AG08396 (cell line): ENCODE measurements at regions not wholly inside any gene's neighbourhood (a gene's known extent, or its start where the extent isn't known, plus 50 kb on each side); places are given as distances from the start of the nearest gene placed in this dataset.
"Not testable (repeated sequence)": the region's sequence is repeated elsewhere in the genome, so short reads cannot be mapped to it uniquely, and the experiment has no call there.

ENCODE experiments used
- DNase-seq: peaks from one replicate; pipeline ENCODE4 v3.0.0; 2012; ENCODE audit warnings: low spot score, mixed read lengths

DNA sequence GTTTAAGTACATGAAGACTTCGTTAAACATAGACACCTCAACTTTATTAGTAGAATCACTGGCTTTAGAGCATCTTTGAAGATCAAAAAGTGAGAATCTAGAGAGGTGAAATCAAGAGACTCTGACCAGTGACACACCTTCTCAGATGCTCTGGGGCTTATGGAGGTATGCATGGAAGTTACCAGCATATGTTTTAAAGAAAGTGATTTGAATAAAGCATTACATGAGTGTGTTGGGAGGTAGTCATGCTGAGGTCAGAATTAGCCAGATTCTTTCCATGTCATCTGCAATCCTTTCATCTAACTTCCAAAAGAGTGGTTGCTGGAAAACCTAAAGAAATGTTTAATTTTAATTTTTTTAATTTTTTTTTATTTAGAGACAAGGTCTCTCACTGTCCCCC is 658.0 kb upstream of the GOLIM4 start:
- no peak for DNase-seq

DNA sequence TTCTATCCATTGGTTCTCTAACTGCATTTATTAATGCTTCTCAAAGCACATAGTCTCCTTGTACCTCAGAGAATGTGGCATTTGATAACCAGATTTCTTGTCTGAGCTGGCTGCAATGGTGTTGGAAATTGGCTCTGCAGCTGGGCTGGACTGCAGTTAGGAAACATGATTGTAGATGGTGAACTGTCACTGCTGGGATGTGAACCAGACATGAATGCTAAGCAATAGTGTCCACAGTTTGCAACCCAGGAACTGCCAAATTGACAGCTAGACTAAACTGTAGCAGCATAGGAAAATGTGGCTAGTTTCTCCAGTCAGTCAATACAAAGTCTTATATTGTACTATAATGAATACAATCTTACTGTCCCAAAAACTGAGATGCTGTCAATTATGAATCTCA is 656.6 kb upstream of the GOLIM4 start:
- DNase-seq: no peak

DNA sequence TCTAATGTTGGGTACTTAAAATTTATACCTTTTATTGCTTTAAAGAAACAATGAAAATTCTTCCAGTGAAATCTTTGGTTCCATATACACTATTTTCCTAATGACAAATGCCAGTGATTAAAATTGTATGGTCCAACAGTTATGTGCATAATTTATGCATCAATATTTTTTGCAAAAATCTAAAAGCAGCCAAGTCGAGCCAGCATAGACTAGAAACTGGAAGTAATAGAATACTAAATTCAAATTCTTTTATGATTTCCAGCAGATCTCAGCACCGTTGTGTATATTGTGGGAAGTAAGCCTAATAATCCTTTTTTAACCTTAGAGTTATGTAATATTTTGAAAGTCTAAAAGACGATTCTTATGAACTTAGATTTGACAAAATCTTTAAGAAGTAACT is 652.0 kb upstream of the GOLIM4 start:
- DNase-seq: no peak

DNA sequence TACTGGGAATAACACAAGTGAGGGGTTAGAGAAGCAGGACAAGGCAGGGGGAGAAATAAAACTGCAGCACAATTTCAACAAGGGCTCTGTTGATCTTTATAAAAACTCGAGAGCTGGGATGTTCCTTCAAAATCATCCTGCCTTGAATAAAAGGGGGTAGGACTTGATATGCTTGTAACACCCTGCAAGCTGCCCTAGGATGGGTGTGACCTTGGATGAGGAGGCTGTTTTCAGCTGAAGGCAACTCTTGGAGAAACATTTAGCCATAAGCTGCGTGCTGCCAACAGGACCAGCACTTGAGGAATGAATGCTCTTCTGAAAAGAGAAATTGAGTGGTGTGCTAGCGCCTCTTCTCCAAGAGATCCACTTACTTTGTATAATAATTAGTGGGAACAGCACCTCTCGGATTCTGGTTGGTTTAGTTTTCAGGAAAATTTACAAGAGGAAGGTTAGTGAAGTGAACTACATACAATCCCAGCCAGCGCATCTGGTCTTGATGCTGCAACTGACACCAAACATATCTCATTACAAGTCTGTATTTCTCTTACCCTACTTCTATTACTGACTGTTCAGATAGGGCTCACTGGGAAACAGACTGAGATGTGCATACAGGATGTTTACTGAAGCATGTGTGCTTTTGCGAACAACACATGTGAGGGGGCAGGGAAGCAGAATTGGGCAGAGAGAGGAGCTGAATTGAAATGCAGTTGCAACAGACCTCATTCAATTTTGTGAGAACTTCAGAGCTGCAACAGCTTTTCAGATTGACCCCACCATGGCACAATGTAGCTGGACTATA is 643.0 kb upstream of the GOLIM4 start:
- DNase-seq: no peak

DNA sequence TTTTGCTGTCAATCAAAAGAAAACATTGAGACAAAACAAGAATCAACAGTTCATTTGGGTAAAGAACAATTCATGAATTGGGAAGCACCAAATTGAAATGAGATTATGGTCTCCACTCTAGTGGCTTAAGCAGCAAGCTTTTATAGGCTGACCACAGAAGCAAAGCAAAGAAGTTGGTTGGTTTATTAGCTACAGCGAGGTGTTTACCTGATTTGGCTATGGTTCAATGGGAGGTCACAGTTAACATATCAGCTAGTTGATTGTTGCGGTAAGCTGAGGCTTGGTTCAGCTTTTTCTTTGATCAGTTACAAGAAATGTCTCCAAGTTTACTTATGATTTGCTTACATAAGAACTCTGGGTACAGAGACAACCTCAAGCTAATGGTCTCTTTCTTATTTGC is 640.5 kb upstream of the GOLIM4 start:
- no peak for DNase-seq

DNA sequence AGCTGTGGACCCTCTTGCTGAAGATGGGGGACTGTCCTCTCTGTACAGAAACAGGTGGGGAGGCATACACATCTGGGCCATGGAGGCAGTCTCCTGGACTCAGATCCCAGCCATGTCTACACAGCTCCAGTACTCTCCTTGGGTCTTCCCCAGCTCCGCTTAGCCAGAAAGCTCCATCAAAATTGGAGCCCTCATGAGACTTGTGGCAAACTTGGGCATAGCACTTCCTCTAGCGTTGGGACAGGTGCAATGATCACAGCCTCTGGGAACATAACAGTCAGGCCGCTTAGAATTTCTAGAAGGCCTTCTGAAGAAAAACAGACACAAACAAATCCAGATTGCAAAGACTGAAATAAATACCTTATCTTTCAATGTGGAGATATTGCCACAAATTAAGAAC is 634.3 kb upstream of the GOLIM4 start:
- DNase-seq: no peak

DNA sequence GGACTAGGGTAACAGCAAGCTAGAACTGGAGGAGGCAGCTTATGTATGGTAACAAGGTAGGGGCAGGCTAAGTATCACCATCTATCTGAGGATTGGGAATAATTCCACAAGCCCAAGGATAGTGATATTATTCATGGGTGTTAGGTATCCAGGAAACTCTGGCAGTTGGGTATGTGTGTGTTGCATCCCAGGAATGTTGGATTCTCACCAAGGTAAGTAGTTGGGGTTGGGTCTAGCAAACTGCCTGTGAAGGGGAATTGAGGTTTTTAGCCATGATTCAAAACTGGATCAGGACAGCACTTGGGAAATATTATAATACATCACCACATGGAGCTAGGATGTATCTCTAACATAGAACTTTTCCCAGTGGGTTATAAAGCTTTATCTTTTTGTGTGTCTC is 626.4 kb upstream of the GOLIM4 start:
- no peak for DNase-seq

DNA sequence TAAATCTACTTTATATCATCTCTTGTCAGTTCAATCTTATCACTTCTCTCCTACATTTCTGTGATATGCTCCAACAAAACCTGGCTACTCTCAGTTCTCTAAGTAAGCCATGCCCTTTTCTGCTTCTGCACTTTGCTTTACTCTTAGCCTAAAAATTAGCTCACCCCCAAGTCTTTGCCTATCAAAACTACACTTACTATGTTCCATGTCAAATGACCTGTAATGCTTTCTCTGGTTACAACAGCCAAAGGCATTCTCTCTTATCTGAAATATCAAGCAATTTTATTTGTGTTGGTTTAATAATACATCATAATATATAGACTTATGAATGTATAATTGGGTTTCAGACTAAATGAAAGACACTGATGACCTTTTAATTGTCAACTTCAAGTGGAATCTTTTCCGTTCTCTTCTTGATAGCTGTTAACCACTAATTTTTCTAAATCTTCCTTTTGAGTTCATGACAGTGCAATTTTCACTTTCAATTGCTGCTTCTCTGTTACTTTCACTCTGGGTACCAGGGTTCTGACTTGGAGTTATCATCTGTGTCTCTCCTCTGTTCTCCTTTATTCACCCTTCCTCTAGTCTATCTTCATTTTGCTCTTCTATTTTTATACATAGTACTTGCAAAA is 619.0 kb upstream of the GOLIM4 start:
- no peak for DNase-seq

DNA sequence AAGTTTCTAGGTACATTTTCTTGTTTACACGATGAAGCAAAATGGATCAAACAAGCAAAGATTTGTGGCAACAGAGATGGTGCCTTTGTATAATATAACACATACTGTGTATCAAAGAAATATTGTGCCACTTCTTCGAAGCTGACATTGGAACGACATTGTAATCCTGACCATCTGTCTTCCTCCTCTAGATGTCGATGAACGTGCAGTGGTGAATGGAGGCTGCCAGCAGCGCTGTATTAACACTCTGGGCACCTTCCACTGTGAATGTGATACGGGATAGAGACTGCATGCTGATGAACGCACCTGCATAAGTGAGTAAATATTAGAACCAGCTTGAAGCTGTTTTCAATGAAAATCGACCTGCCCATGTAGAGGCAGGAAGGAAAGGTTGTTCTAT is 613.3 kb upstream of the GOLIM4 start:
- DNase-seq: no peak

DNA sequence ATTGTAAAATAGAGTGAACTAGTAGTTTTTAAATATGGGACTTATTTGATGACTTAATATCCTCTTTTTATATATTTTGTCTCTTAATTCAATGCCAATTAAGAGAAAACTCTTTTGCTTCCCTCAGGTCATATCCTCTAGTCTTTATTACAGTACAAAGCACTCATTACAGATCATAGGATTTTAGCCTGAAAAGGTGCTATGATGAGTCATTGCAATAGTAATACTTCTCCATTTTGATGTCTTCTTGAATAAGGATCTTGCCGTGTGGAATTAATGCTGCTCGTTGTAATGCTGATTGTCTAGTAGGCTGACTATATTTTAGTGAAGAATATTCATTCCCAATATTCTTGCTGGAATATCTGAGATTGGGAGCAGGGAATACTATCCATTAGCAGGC is 612.2 kb upstream of the GOLIM4 start:
- no peak for DNase-seq

DNA sequence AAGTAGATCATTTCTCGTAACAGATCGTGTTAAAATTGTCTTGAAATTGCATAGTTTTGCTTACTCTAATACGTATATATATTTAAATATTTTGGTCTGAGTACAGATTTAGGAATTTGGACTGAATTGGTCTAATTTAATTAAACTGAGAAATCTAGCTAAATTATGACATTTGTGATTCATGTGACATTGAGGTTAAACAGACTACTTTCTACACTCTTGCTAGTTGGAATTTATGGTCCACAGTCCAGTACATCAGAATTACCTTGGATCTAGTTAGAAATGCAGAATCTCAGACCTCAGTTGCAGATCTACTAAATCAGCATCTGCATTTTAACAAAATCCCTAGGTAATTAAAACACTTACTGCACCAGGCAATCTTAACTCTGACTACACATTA is 609.7 kb upstream of the GOLIM4 start:
- no peak for DNase-seq

DNA sequence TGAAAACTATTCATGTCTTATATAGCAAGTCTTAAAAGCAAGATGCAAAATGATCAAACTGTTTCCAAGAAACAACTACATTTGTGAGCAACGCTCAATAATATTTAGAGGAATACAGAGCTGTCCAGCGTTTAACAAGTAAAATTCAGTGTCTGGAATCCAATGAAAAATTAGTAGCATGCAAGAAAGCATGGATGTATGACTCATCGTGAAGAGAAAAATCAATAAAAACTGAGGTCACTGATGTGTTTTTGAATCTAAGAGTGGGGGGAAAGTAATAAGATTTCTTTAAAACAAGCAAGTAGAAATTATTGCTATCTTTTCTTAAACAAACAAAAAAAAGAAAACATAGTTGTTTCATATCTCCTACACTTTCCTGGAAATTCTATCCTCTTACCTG is 600.3 kb upstream of the GOLIM4 start:
- no peak for DNase-seq

DNA sequence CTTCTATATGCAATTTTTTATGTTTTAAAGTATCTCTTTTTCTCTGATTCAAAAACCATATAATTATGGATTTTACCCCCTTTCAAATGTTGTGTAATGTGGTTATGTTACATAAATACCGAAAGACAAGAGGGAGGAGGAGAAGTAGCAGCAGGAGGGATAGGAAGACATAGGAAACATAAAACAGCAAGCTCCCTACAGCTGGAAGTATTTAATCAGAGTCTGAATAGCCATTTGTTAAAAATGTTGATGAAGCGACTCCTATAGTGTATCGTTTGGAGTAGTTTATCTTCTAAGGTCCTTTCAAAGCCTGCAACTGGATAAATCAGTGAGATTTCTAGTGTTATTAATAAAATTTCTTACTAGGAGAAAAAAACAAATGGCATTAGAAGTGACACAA is 598.1 kb upstream of the GOLIM4 start:
- no peak for DNase-seq

DNA sequence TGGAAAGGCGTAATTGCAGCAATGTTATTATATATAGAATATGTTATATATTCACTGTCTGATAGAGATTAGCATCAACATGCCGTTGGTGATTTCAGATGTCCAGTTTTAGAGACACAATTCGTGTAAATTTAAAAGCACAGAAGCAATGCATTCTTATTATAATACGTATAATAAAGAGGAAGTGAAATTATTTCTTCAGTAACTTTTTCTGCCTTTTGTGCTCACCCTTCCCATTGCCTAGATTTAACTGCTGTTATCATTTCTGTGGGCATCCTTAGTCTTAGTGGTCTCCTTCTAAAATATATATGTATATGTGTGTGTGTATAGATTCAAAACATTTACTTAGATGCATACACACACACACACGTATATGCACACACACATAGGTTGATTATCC is 592.5 kb upstream of the GOLIM4 start:
- DNase-seq: no peak

DNA sequence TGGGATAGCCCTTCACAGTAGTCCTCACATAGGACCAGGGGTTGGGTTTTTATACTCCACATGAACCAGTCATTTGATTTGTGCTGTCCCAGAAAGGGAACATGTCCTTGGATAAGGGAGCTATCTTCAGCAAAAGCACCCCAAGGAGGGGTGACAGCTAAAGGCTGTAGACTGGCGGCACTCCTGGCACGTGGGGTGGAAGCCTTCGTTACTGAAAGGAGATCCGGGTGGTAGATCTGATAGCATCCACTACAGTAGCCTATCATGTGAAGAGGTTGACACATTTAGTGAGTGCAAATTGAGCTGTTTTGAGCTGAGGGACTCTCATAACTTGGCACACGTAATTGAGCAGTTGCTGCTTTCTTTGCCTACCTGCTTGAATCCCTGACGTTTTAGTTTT is 588.8 kb upstream of the GOLIM4 start:
- no peak for DNase-seq

DNA sequence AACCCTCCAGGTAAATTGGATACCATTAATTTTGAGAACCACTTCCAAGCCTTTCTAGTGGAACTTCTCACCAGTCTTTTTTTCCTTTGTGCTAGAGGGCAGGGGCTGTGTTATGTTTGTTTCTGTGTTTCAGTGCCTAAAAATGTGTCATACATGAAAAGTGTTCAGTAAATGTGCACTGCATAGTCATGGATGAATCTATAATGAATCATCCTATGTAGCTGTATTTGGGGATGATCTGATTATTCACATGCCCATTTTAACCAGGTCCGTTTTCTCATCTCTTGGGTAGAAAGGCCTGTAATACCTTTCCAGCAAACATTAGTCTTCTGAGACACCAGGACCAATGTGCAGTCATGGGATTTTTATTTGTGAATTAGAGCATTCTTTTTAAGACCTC is 583.0 kb upstream of the GOLIM4 start:
- no peak for DNase-seq

DNA sequence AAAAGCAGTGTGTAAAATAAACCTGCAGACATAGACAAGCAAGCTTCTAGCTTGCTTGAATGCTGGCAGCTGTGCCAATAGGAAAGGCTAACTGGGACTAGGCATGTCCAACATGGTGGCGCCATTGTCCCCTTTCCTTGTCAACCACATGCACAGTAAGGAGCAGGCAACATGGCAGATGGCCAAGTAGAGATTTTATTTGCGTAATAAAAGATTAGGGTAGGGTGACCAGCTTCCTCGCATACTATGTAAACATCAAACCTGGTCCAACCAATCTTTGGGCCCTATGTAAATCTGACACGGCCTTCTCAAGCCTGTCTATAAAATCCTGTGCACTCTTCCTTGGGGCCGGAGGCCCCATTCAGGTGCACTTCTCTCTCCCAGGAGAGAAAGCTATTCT is 575.4 kb upstream of the GOLIM4 start:
- DNase-seq: no peak

DNA sequence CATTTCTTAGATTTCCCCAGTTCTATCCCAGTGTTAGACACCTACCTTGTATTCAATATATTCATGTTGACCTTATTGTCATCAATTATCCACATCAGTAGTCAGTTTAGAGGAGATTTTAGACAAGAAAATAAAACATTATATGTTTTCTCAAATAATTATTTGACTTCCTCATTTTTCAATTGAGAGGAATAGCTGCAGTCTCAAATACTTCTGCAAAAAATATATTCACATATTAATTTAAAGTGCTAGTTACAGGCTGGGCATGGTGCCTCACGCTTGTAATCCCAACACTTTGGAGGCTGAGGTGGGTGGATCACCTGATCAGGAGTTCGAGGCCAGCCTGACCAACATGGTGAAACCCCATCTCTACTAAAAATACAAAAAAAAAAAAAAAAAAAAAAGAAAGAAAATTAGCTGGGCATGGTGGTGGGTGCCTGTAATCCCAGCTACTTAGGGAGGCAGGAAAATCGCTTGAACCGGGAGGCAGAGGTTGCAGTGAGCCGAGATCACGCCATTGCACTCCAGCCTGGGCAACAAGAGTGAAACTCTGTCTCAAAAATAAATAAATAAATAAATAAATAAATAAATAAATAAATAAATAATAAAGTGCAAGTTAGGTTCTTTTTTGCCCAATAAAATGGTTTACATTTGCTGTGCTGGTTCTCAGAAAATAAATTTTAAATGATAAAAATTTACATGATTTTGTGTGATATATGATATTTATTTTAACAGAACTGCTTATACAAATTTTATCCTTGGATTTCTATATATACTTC is 565.3 kb upstream of the GOLIM4 start:
- not testable (repeated sequence) for DNase-seq

DNA sequence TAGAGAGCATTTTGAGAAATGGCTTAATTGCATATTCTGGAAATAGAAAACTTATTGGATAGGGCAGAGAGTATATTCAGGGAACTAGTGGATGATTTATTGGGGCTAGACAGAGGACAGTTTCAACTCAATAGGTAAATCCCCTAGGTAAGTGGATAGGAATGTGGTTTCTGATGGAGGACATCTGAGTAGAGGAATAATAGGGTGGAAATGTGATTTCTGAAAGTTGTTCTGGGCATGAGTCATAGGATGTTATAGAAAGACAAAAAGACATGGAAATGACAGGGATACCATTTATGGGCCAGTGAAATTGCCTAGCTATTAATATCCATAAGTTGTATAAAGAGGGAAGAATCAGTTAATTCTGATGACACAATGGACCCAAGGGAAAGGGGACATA is 563.3 kb upstream of the GOLIM4 start:
- DNase-seq: no peak

DNA sequence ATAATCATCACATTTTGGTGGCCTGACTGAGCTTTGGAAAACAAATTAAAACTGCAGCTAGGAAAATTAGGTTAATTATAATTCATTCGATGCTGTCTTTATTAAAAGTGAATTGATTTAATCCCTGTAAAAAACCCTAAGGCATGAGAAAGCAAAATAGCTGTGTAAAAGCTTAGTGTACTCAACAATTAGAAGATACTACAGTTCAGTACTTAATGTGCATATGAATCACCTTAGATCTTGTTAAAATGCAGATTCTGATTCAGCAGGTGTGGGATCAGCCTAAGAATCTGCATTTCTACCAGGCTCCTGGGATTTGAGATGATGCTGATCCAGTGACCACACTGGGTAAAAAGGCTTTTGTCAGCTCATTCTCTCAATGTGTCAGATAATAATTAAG is 559.9 kb upstream of the GOLIM4 start:
- DNase-seq: no peak

DNA sequence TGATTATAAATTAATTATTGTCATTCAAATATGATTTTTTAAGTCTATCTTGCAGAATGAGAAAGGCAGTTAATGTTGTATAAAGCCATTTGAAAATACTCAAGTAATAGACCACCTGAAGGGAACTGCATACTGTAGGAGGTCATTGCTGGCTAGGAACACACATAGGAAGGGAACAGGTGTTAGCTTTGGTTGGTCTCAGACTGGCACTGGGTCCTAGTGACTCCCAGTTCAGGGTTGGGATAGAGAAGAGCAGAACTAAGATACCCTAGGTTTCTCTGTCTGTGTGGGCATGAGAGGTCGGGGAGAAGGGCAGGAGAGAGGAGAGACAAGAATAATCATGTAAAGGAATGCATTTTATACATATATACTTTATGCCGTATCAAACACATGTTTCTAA is 559.0 kb upstream of the GOLIM4 start:
- no peak for DNase-seq

DNA sequence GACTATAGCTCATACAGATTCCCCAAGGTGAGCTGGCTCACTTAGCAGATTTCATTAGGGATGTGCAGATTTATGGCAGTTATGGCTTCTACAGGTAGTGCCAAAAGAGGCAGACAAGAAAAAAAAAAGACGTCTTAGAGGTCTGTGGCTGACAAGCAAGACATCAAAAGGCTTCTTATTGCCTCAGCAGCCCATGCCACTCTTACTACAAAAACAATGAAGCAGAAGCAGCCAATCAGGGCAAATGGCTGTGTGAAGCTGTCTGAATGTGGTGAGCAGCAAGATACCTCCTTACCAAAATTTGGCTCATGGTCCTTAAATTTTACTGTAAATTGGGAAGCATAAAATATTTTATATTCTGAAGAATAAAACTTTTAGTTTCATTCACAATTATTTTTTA is 557.5 kb upstream of the GOLIM4 start:
- DNase-seq: no peak

DNA sequence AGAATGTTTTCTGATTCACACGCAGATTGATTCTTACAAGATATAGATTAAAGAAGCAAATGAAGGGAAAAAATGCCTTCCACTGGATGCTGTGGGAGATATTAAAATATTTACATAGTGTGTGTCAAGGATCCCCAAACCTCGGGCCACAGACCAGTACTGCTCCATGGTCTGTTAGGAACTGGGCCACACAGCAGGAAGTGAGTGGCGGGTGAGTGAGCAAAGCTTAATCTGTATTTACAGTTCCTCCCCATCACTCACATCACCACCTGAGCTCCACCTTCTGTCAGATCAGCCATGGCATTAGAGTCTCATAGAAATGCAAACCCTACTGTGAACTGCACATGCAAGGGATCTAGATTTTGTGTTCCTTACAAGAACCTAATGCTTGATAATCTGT is 552.6 kb upstream of the GOLIM4 start:
- no peak for DNase-seq
